Ishikawa (cell line): ENCODE measurements at regions not wholly inside any gene's neighbourhood (a gene's known extent, or its start where the extent isn't known, plus 50 kb on each side); places are given as distances from the start of the nearest gene placed in this dataset.

Source experiments
- CEBPB ChIP-seq: IDR thresholded peaks from 2 replicates; pipeline ENCODE4 v1.6.1; 2012
- CREB1 ChIP-seq: IDR thresholded peaks from 2 replicates; pipeline ENCODE4 v1.6.1; 2012; ENCODE audit warnings: low read depth
- EGR1 ChIP-seq: IDR thresholded peaks from 2 replicates; pipeline ENCODE4 v1.6.1; 2012
- EP300 ChIP-seq: IDR thresholded peaks from 2 replicates; pipeline ENCODE4 v1.6.1; 2012; ENCODE audit warnings: borderline replicate concordance
- FOXM1 ChIP-seq: IDR thresholded peaks from 2 replicates; pipeline ENCODE4 v1.6.1; 2012; ENCODE audit warnings: low read depth, borderline replicate concordance
- NFIC ChIP-seq: IDR thresholded peaks from 2 replicates; pipeline ENCODE4 v1.6.1; 2012
- RAD21 ChIP-seq: IDR thresholded peaks from 2 replicates; pipeline ENCODE4 v1.6.1; 2012; ENCODE audit warnings: low read depth
- TAF1 ChIP-seq: IDR thresholded peaks from 2 replicates; pipeline ENCODE4 v1.6.1; 2012; ENCODE audit warnings: low read depth, mild to moderate bottlenecking
- TEAD4 ChIP-seq: IDR thresholded peaks from 2 replicates; pipeline ENCODE4 v1.6.1; 2012
- YY1 ChIP-seq: IDR thresholded peaks from 2 replicates; pipeline ENCODE4 v1.6.1; 2012; ENCODE audit warnings: low read depth
- ZBTB7A ChIP-seq: IDR thresholded peaks from 2 replicates; pipeline ENCODE4 v1.6.1; 2012; ENCODE audit warnings: low read depth
- TF ChIP-seq, protein P1 (sequence below): IDR thresholded peaks from 2 replicates; pipeline ENCODE4 v1.6.1; 2012
- TF ChIP-seq, protein P2 (sequence below): IDR thresholded peaks from 2 replicates; pipeline ENCODE4 v1.6.1; 2012
- TF ChIP-seq, protein P3 (sequence below): IDR thresholded peaks from 2 replicates; pipeline ENCODE4 v1.6.1; 2012; ENCODE audit warnings: low read depth, mild to moderate bottlenecking

DNA sequence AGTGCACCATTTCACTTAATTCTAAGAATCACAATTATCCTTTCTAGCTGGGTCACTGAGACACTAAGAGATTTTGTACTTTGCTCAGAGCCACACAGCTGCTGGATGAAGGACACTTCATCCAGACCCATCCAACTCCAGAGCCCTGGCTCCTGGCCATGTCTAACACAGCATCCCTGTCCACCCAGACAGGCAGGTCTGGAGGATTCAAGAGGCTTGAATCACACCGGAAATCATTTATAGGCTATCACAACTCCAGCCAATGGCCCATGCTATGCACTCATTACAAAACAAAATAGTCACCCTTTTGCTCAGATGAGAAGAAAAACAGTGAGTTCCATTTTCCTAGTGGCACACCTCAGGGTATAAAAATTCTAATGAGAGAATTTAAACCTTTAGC lies 198.2 kb upstream of the LMCD1 start:
- TF ChIP-seq, protein P1, sequence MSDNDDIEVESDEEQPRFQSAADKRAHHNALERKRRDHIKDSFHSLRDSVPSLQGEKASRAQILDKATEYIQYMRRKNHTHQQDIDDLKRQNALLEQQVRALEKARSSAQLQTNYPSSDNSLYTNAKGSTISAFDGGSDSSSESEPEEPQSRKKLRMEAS: no peak
- no peak for TF ChIP-seq FOXM1
- no peak for TF ChIP-seq CEBPB
- TF ChIP-seq EP300: no peak
- TF ChIP-seq ZBTB7A: no peak
- TF ChIP-seq CREB1: no peak
- no peak for TF ChIP-seq TAF1
- no peak for TF ChIP-seq NFIC
- no peak for TF ChIP-seq RAD21
- no peak for TF ChIP-seq EGR1
- TF ChIP-seq, protein P2, sequence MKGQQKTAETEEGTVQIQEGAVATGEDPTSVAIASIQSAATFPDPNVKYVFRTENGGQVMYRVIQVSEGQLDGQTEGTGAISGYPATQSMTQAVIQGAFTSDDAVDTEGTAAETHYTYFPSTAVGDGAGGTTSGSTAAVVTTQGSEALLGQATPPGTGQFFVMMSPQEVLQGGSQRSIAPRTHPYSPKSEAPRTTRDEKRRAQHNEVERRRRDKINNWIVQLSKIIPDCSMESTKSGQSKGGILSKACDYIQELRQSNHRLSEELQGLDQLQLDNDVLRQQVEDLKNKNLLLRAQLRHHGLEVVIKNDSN: no peak
- no peak for TF ChIP-seq YY1
- TF ChIP-seq, protein P3, sequence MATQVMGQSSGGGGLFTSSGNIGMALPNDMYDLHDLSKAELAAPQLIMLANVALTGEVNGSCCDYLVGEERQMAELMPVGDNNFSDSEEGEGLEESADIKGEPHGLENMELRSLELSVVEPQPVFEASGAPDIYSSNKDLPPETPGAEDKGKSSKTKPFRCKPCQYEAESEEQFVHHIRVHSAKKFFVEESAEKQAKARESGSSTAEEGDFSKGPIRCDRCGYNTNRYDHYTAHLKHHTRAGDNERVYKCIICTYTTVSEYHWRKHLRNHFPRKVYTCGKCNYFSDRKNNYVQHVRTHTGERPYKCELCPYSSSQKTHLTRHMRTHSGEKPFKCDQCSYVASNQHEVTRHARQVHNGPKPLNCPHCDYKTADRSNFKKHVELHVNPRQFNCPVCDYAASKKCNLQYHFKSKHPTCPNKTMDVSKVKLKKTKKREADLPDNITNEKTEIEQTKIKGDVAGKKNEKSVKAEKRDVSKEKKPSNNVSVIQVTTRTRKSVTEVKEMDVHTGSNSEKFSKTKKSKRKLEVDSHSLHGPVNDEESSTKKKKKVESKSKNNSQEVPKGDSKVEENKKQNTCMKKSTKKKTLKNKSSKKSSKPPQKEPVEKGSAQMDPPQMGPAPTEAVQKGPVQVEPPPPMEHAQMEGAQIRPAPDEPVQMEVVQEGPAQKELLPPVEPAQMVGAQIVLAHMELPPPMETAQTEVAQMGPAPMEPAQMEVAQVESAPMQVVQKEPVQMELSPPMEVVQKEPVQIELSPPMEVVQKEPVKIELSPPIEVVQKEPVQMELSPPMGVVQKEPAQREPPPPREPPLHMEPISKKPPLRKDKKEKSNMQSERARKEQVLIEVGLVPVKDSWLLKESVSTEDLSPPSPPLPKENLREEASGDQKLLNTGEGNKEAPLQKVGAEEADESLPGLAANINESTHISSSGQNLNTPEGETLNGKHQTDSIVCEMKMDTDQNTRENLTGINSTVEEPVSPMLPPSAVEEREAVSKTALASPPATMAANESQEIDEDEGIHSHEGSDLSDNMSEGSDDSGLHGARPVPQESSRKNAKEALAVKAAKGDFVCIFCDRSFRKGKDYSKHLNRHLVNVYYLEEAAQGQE: no peak
- TF ChIP-seq TEAD4: no peak
